ENCODE measurements at regions not wholly inside any gene's neighbourhood (a gene's known extent, or its start where the extent isn't known, plus 50 kb on each side); places are given as distances from the start of the nearest gene placed in this dataset.
"Not testable (repeated sequence)": the region's sequence is repeated elsewhere in the genome, so short reads cannot be mapped to it uniquely, and the experiment has no call there.

DNA sequence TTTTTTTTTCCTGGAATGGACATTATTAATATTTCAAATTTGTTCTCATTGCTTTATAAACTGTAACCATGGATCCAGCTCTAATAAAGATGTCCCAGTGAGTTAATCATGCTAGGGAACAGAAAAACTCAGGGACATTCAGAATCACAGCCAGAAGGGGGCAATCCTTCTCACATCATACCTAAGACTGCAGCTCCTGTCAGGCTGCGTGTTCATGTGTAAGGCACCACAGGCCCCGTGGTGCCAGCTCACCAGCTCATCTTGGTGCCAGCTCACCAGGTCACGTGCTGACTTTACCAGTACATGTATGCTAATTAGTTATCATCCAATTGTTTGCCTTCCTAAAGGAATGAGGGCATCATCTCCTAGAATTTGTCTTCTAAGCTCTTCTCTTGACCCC, 84.7 kb upstream of the NEDD4L start:
- no peaks in the 10 kb centered on the region for H3K4me1 ChIP-seq (ENCODE audit: control insufficient read depth in 2 of 2, insufficient read depth in 2 of 2, low read length in 2 of 2)
- no peaks in the 10 kb centered on the region for H3K9me3 ChIP-seq (ENCODE audit: control insufficient read depth in 2 of 2, insufficient read depth in 1 of 2, low read length in 1 of 2)
- no peaks in the 10 kb centered on the region for H3K36me3 ChIP-seq (ENCODE audit: control insufficient read depth in 2 of 2, insufficient read depth in 2 of 2, low read length in 1 of 2)
- H3K4me3 ChIP-seq (ENCODE audit: low read length in 2 of 2): no peak overlapping the region
- no peak overlapping the region for H3K27ac ChIP-seq (ENCODE audit: low read depth in 1 of 2, low read length in 1 of 2)
- no peaks in the 10 kb centered on the region for H3K27me3 ChIP-seq (ENCODE audit: control insufficient read depth in 2 of 2, insufficient read depth in 1 of 2, low read length in 1 of 2)
- WGBS: 68% methylated on average over 3 of the region's 3 CpGs
- DNase-seq (ENCODE audit: low read depth in 6 of 9, low spot score in 9 of 9): no peak

DNA sequence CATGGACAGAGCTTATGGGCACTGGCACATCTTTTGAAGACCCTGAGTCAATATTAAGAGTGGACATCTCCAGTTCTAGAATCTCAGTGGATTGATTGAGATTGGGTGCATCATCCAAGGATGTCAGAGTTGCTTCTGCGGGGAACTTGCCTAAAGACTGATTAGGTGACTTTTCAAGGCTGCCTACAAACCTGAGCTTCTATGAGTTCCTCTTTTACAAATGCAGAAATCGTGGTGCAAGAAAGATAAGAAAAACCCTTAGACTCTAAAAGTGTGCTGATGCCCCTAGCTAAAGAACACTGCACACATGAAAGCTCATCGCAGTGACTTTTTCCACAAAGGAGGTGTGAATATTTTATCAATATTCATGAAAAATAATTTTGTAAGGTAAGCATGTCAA, 86.8 kb upstream of the NEDD4L start:
- WGBS: 42% methylated on average over 3 of the region's 3 CpGs
- H3K4me3 ChIP-seq (ENCODE audit: low read length in 2 of 2): no peak overlapping the region
- H3K4me1 ChIP-seq (ENCODE audit: control insufficient read depth in 2 of 2, insufficient read depth in 2 of 2, low read length in 2 of 2): no peaks in the 10 kb centered on the region
- H3K9me3 ChIP-seq (ENCODE audit: control insufficient read depth in 2 of 2, insufficient read depth in 1 of 2, low read length in 1 of 2): no peaks in the 10 kb centered on the region
- no peak for DNase-seq (ENCODE audit: low read depth in 6 of 9, low spot score in 9 of 9)
- H3K27me3 ChIP-seq (ENCODE audit: control insufficient read depth in 2 of 2, insufficient read depth in 1 of 2, low read length in 1 of 2): no peaks in the 10 kb centered on the region
- H3K27ac ChIP-seq (ENCODE audit: low read depth in 1 of 2, low read length in 1 of 2): no peak overlapping the region
- no peaks in the 10 kb centered on the region for H3K36me3 ChIP-seq (ENCODE audit: control insufficient read depth in 2 of 2, insufficient read depth in 2 of 2, low read length in 1 of 2)

DNA sequence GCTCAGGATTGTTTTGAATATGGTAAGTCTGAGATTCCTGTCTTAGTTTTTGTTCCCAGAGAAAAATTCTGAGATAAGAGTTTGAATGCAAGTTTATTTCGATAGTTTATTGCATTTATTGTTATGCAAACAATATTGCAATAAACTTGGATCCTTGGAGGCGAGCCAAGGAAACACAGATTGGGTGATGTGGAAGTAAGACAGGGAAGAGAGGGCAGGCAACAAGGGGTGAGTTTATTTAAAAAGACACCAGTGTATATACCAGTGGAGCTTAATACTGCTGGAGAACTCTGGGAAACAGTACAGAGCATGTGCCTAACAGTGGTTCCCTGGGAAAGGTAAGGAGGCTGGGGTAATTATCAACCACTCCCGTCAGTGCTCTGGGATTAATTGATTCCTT, 87.5 kb upstream of the NEDD4L start:
- Histone ChIP-seq H3K27ac (ENCODE audit: low read depth in 1 of 2, low read length in 1 of 2) (no peak overlapping the region), H3K36me3 (ENCODE audit: control insufficient read depth in 2 of 2, insufficient read depth in 2 of 2, low read length in 1 of 2) (no peaks in the 10 kb centered on the region), H3K4me1 (ENCODE audit: control insufficient read depth in 2 of 2, insufficient read depth in 2 of 2, low read length in 2 of 2) (no peaks in the 10 kb centered on the region), H3K27me3 (ENCODE audit: control insufficient read depth in 2 of 2, insufficient read depth in 1 of 2, low read length in 1 of 2) (no peaks in the 10 kb centered on the region), H3K4me3 (ENCODE audit: low read length in 2 of 2) (no peak overlapping the region), H3K9me3 (ENCODE audit: control insufficient read depth in 2 of 2, insufficient read depth in 1 of 2, low read length in 1 of 2) (no peaks in the 10 kb centered on the region)
- 95% methylated on average over 3 of the region's 3 CpGs for WGBS
- no peak for DNase-seq (ENCODE audit: low read depth in 6 of 9, low spot score in 9 of 9)

DNA sequence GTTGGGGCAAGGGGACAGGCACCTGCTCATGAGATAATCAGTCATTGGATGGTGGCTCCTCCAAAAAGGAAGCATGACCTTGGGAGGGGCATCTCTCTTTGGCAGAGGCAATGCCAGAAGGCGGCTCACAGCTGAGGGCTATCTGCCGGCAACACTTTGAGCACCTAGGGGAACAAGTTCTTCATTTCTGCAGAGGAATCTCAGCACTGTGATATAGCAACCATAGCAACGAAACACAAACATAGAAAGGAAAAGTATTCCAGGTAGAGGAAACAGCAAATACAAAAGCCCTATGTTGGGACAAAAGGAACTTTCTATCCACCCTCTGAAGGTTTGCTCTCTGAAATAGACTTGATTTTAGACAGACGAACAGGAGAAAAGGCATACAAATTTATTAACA, 89.1 kb upstream of the NEDD4L start:
- no peak for DNase-seq (ENCODE audit: low read depth in 6 of 9, low spot score in 9 of 9)
- no peaks in the 10 kb centered on the region for H3K9me3 ChIP-seq (ENCODE audit: control insufficient read depth in 2 of 2, insufficient read depth in 1 of 2, low read length in 1 of 2)
- no peak overlapping the region for H3K27ac ChIP-seq (ENCODE audit: low read depth in 1 of 2, low read length in 1 of 2)
- H3K4me1 ChIP-seq (ENCODE audit: control insufficient read depth in 2 of 2, insufficient read depth in 2 of 2, low read length in 2 of 2): no peaks in the 10 kb centered on the region
- H3K36me3 ChIP-seq (ENCODE audit: control insufficient read depth in 2 of 2, insufficient read depth in 2 of 2, low read length in 1 of 2): no peaks in the 10 kb centered on the region
- 92% methylated on average over 4 of the region's 4 CpGs for WGBS
- H3K4me3 ChIP-seq (ENCODE audit: low read length in 2 of 2): no peak overlapping the region
- H3K27me3 ChIP-seq (ENCODE audit: control insufficient read depth in 2 of 2, insufficient read depth in 1 of 2, low read length in 1 of 2): no peaks in the 10 kb centered on the region

DNA sequence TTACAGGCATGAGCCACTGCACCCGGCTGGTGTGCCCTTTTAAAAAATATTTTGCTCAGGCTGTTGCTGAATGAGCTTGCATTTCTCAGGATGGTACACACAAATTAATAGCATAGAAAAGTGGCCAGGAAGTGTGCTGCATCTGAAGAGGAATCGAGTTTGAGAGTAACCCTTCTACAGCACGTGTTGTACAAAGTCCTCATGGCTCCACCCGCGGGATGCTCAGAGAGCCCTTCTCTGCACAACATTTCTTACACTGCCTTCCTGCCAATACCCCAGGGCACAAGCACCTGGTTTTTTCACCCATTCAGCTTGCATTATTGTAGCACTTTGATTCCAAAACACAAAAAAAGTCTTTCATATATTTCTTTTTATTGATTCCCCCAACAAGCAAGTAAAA, 90.1 kb upstream of the NEDD4L start:
- WGBS: 92% methylated on average over 5 of the region's 5 CpGs
- H3K27me3 ChIP-seq (ENCODE audit: control insufficient read depth in 2 of 2, insufficient read depth in 1 of 2, low read length in 1 of 2): no peaks in the 10 kb centered on the region
- H3K4me1 ChIP-seq (ENCODE audit: control insufficient read depth in 2 of 2, insufficient read depth in 2 of 2, low read length in 2 of 2): no peaks in the 10 kb centered on the region
- DNase-seq (ENCODE audit: low read depth in 6 of 9, low spot score in 9 of 9): no peak
- no peaks in the 10 kb centered on the region for H3K36me3 ChIP-seq (ENCODE audit: control insufficient read depth in 2 of 2, insufficient read depth in 2 of 2, low read length in 1 of 2)
- no peaks in the 10 kb centered on the region for H3K9me3 ChIP-seq (ENCODE audit: control insufficient read depth in 2 of 2, insufficient read depth in 1 of 2, low read length in 1 of 2)
- H3K4me3 ChIP-seq (ENCODE audit: low read length in 2 of 2): no peak overlapping the region
- H3K27ac ChIP-seq (ENCODE audit: low read depth in 1 of 2, low read length in 1 of 2): no peak overlapping the region

DNA sequence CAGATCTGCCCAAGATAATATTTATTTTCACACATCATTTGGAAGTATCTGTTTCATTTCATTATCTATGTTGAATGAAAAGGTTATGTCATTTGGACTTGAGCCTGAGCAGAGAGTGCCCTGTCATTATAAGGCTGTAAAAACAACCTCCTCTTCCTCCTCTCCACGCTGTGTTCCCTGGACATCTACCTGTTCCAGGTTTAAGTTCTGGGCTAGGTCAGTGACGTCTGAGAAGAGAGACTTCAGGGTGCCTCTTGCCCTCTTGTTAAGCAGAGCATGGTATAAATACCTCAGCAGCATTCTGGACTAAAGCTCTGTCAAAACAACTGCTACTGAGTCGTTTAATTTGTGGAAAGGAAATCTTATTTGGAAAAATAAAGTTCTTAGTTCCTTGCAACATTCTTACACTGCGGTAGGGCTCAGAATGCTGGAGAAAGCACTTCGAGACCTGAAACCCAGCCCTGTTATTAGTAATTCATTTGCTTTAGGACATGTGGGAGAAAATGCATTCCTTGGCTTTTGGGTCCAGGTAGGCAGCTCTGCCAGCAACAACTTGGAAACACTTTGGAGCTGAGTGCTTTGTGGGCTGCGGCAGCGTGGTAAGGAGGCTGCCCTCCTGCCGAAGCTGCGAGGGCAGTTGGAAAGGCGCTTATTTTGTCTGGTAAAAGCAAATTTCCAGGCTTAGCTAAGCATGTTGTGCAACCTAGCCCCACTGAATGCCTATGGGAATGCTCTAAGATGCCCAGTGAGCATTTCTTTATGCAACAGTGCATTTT, 91.8 kb upstream of the NEDD4L start:
- no peak for DNase-seq (ENCODE audit: low read depth in 6 of 9, low spot score in 9 of 9)
- Histone ChIP-seq H3K9me3 (ENCODE audit: control insufficient read depth in 2 of 2, insufficient read depth in 1 of 2, low read length in 1 of 2) (no peaks in the 10 kb centered on the region), H3K4me3 (ENCODE audit: low read length in 2 of 2) (no peak overlapping the region), H3K36me3 (ENCODE audit: control insufficient read depth in 2 of 2, insufficient read depth in 2 of 2, low read length in 1 of 2) (no peaks in the 10 kb centered on the region), H3K4me1 (ENCODE audit: control insufficient read depth in 2 of 2, insufficient read depth in 2 of 2, low read length in 2 of 2) (no peaks in the 10 kb centered on the region), H3K27ac (ENCODE audit: low read depth in 1 of 2, low read length in 1 of 2) (no peak overlapping the region), H3K27me3 (ENCODE audit: control insufficient read depth in 2 of 2, insufficient read depth in 1 of 2, low read length in 1 of 2) (no peaks in the 10 kb centered on the region)
- WGBS: 90% methylated on average over 10 of the region's 10 CpGs

DNA sequence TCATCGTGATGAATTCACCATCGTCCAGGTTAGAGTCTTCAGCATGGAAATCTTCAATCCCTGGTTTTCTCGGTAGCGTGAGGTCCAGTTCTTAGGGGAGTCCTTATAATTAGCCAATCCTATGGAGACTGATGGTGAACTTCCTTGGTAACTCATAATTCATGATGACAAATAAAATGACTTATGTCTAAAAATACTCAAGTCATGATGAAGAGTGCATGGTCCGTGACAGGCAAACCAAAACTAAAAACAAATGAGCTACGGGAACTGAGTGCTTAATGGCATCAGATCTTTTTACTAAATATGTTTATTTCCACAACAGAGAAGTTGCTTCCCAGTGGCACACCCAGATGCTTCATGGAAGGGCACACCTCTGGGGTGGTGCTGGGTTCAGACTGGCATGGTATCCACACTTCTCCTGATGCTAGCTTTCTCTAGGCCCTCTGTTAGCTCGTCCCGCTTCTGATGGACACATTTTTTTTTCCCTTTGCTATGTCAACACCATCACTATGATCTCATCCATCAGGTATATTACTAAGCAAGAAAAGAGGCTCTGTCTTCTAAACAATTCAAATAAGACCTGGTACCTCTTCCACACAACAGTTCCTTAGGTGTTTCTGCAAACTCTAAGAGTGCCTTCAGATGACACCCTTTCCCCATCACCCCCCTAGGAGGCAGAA, 92.8 kb upstream of the NEDD4L start:
- DNase-seq (ENCODE audit: low read depth in 6 of 9, low spot score in 9 of 9): no peak
- Histone ChIP-seq H3K9me3 (ENCODE audit: control insufficient read depth in 2 of 2, insufficient read depth in 1 of 2, low read length in 1 of 2) (no peaks in the 10 kb centered on the region), H3K27ac (ENCODE audit: low read depth in 1 of 2, low read length in 1 of 2) (no peak overlapping the region), H3K27me3 (ENCODE audit: control insufficient read depth in 2 of 2, insufficient read depth in 1 of 2, low read length in 1 of 2) (no peaks in the 10 kb centered on the region), H3K4me3 (ENCODE audit: low read length in 2 of 2) (no peak overlapping the region), H3K36me3 (ENCODE audit: control insufficient read depth in 2 of 2, insufficient read depth in 2 of 2, low read length in 1 of 2) (no peaks in the 10 kb centered on the region), H3K4me1 (ENCODE audit: control insufficient read depth in 2 of 2, insufficient read depth in 2 of 2, low read length in 2 of 2) (no peaks in the 10 kb centered on the region)
- WGBS: 96% methylated on average over 8 of the region's 8 CpGs

DNA sequence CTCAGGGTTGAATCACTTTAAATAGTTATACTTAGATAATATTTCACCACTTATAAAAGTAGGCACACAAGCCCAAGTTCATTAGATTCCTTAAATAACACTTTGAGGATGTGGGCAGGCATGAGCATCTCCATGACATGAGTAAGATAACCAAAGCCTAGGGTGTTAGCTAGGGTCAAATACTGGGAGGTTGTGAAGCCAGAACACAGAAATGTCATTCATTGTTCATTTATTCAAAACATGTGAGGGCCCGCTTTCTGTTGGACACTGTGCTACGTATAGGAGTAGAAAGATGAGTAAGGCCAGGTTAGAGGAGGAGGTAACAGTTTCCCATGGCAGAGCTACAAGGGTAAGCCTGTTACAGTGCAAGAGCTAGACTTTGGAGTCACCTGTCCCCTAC, 93.5 kb upstream of the NEDD4L start:
- H3K27me3 ChIP-seq (ENCODE audit: control insufficient read depth in 2 of 2, insufficient read depth in 1 of 2, low read length in 1 of 2): no peaks in the 10 kb centered on the region
- no peaks in the 10 kb centered on the region for H3K36me3 ChIP-seq (ENCODE audit: control insufficient read depth in 2 of 2, insufficient read depth in 2 of 2, low read length in 1 of 2)
- no peak overlapping the region for H3K27ac ChIP-seq (ENCODE audit: low read depth in 1 of 2, low read length in 1 of 2)
- no peaks in the 10 kb centered on the region for H3K4me1 ChIP-seq (ENCODE audit: control insufficient read depth in 2 of 2, insufficient read depth in 2 of 2, low read length in 2 of 2)
- DNase-seq (ENCODE audit: low read depth in 6 of 9, low spot score in 9 of 9): no peak
- WGBS: 95% methylated on average over 2 of the region's 2 CpGs
- no peaks in the 10 kb centered on the region for H3K9me3 ChIP-seq (ENCODE audit: control insufficient read depth in 2 of 2, insufficient read depth in 1 of 2, low read length in 1 of 2)
- H3K4me3 ChIP-seq (ENCODE audit: low read length in 2 of 2): no peak overlapping the region

DNA sequence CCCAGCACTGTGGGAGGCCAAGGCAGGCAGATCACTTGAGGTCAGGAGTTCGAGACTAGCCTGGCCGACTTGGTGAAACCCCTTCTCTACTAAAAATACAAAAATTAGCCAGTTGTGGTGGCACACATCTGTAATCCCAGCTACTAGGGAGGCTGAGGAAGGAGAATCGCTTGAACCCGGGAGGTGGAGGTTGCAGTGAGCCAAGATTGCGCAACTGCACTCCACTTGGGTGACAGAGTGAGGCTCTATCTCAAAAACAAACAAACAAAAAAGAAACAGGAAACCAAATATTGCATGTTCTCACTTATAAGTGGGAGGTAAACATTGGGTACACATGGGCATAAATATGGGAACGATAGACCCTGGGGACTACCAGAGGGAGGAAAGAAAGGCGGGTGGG, 94.7 kb upstream of the NEDD4L start:
- H3K36me3 ChIP-seq (ENCODE audit: control insufficient read depth in 2 of 2, insufficient read depth in 2 of 2, low read length in 1 of 2); H3K9me3 ChIP-seq (ENCODE audit: control insufficient read depth in 2 of 2, insufficient read depth in 1 of 2, low read length in 1 of 2); H3K4me1 ChIP-seq (ENCODE audit: control insufficient read depth in 2 of 2, insufficient read depth in 2 of 2, low read length in 2 of 2); H3K27me3 ChIP-seq (ENCODE audit: control insufficient read depth in 2 of 2, insufficient read depth in 1 of 2, low read length in 1 of 2); H3K4me3 ChIP-seq (ENCODE audit: low read length in 2 of 2); H3K27ac ChIP-seq (ENCODE audit: low read depth in 1 of 2, low read length in 1 of 2); DNase-seq (ENCODE audit: low read depth in 6 of 9, low spot score in 9 of 9): not testable (repeated sequence)
- 97% methylated on average over 7 of the region's 7 CpGs for WGBS
